Spleen (tissue), 11 donors: ENCODE measurements at regions not wholly inside any gene's neighbourhood (a gene's known extent, or its start where the extent isn't known, plus 50 kb on each side); places are given as distances from the start of the nearest gene placed in this dataset.

ENCODE experiments used
- DNase-seq: peaks from one replicate; pipeline ENCODE4 v3.0.0-alpha.2; 2020
- H3K27ac ChIP-seq, 8 donors: fragments of 200-600 bp; sonication (generic) in 7 of 8; 1 replicate in 4 of 8; 2 replicates in 4 of 8; pipeline versions ENCODE4 v1.5.0 to v1.8.0; 2016 to 2021; ENCODE audit warnings: inconsistent platforms in 4 of 8, mild to moderate bottlenecking in 4 of 8, moderate library complexity in 1 of 8
- H3K27me3 ChIP-seq, 7 donors: fragments of 200-600 bp; sonication (generic) in 6 of 7; replicated peaks in 1 of 7; 1 replicate in 4 of 7; 2 replicates in 3 of 7; pipeline versions ENCODE4 v1.5.0 to v1.8.0; 2016 to 2021; ENCODE audit warnings: inconsistent platforms in 3 of 7, mild to moderate bottlenecking in 1 of 7
- H3K36me3 ChIP-seq, 6 donors: fragments of 200-600 bp; sonication (generic) in 5 of 6; 1 replicate in 4 of 6; 2 replicates in 2 of 6; pipeline versions ENCODE4 v1.5.0 to v1.8.0; 2016 to 2021; ENCODE audit warnings: inconsistent platforms in 2 of 6
- H3K4me1 ChIP-seq, 6 donors: fragments of 200-600 bp; sonication (generic) in 5 of 6; 1 replicate in 3 of 6; 2 replicates in 3 of 6; pipeline versions ENCODE4 v1.5.0 to v1.8.0; 2016 to 2021; ENCODE audit warnings: inconsistent platforms in 3 of 6
- H3K4me3 ChIP-seq, 8 donors: fragments of 200-600 bp; sonication (generic) in 7 of 8; 1 replicate in 4 of 8; 2 replicates in 4 of 8; pipeline versions ENCODE4 v1.5.0 to v1.8.0; 2016 to 2021; ENCODE audit warnings: inconsistent platforms in 4 of 8, mild to moderate bottlenecking in 4 of 8, moderate library complexity in 2 of 8
- H3K9me3 ChIP-seq, 8 donors: fragments of 200-600 bp; sonication (generic) in 7 of 8; 1 replicate in 4 of 8; 2 replicates in 4 of 8; pipeline versions ENCODE4 v1.5.0 to v1.8.0; 2016 to 2021; ENCODE audit warnings: inconsistent platforms in 4 of 8
- POLR2A ChIP-seq, 3 donors: fragments of 450-650 bp; IDR thresholded peaks; one replicate each; pipeline ENCODE4 v1.5.1; 2017; ENCODE audit warnings: antibody characterized with exemption in 3 of 3, mild to moderate bottlenecking in 1 of 3
- POLR2AphosphoS5 ChIP-seq, 3 donors: sonication (generic); formaldehyde crosslinking; IDR thresholded peaks; one replicate each; pipeline ENCODE4 v1.5.1; 2017; ENCODE audit warnings: antibody characterized with exemption in 3 of 3
- WGBS, 5 donors: extraction: QIAGEN DNeasy Blood & Tissue Kit in 3 of 5; methylation state at CpG; one replicate each; pipeline versions ENCODE4 v1.1.5 to v1.1.7; 2013 to 2018; 5-methylcytosine and 5-hydroxymethylcytosine counted together
- intact Hi-C: fragments of 100-400 bp; cut with DNase I; formaldehyde crosslinking; loops from one replicate; pipeline ENCODE4 v1.15.0; 2023; ENCODE audit warnings: low total_unique reads
- TF ChIP-seq, protein P1 (sequence below), 11 experiments: fragments of 200-600 bp in 7 of 11; fragments of 450-650 bp in 4 of 11; sonication (generic) in 4 of 11; IDR thresholded peaks in 8 of 11; conservative IDR thresholded peaks in 3 of 11; 1 replicate in 7 of 11; 2 replicates in 4 of 11; pipeline versions ENCODE4 v1.4.0 to v1.8.0; 2016 to 2021; ENCODE audit warnings: antibody characterized with exemption in 11 of 11, inconsistent platforms in 4 of 11, mild to moderate bottlenecking in 1 of 11
- donor health status: healthy with polysubstance abuse.
- donor health status: DM: no; HTN: no; CAD: no; lungs with moderate emphysema.
- donor health status: DM: no; HTN: no; CAD: no.
- donor health status: Bipolar disorder and iron deficiency.
- donor health status: healthy.
- donor health status: DM: no; HTN: no; CAD: no.
- donor health status: DM: yes; HTN: yes; CAD: no.

- Histone ChIP-seq H3K36me3 (no peaks in the 10 kb centered on the region), H3K27me3 (peaks cover 0 to 4% (median 0%) of the 10 kb centered on the region in 7 donors), H3K9me3 (no peaks in the 10 kb centered on the region), H3K4me1 (no peaks in the 10 kb centered on the region), H3K27ac (no peak overlapping the region), H3K4me3 (no peak overlapping the region)
- TF ChIP-seq, protein P1, sequence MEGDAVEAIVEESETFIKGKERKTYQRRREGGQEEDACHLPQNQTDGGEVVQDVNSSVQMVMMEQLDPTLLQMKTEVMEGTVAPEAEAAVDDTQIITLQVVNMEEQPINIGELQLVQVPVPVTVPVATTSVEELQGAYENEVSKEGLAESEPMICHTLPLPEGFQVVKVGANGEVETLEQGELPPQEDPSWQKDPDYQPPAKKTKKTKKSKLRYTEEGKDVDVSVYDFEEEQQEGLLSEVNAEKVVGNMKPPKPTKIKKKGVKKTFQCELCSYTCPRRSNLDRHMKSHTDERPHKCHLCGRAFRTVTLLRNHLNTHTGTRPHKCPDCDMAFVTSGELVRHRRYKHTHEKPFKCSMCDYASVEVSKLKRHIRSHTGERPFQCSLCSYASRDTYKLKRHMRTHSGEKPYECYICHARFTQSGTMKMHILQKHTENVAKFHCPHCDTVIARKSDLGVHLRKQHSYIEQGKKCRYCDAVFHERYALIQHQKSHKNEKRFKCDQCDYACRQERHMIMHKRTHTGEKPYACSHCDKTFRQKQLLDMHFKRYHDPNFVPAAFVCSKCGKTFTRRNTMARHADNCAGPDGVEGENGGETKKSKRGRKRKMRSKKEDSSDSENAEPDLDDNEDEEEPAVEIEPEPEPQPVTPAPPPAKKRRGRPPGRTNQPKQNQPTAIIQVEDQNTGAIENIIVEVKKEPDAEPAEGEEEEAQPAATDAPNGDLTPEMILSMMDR (IDR thresholded peaks at IDR 0.05 in 8 of 11, conservative IDR thresholded peaks at IDR 0.05 in 3 of 11), result no peak
- TF ChIP-seq POLR2A (IDR thresholded peaks at IDR 0.05), result no peak
- TF ChIP-seq POLR2AphosphoS5 (IDR thresholded peaks at IDR 0.05), result no peak
- 37 to 70% (median 52%) methylated on average over 1 of the region's 1 CpG for WGBS, 5 donors
- no peak for DNase-seq
- intact Hi-C loops, result no loop called here
Observed at GRCh38 chr7:69173846-69174245, 424.4 kb upstream of the AUTS2 start.

DNA sequence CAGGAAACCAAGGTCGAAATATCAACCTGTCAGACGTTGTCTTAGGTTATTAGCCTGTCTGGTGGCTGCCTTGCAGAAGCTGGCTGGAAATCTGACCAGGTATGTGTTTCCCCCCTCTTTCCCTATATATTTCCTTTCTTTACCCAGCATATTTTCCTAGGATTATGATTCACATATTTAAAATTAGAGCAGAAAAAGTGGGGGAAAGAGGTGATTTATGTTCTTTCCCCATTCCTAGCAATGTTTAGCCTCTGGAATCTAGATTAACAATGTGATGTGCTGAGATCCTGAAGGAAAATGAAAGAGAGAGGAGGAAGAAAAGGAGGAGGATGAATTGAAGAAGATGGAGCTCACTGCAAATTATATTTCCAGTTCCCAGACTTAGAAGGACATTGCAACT, 421.4 kb upstream of the AUTS2 start:
- Histone ChIP-seq H3K27me3 (peaks cover 0 to 4% (median 0%) of the 10 kb centered on the region in 7 donors), H3K4me1 (peaks cover 0 to 2% (median 0%) of the 10 kb centered on the region in 6 donors), H3K4me3 (no peak overlapping the region), H3K36me3 (no peaks in the 10 kb centered on the region), H3K9me3 (no peaks in the 10 kb centered on the region), H3K27ac (no peak overlapping the region)
- TF ChIP-seq, protein P1 (IDR thresholded peaks at IDR 0.05 in 8 of 11, conservative IDR thresholded peaks at IDR 0.05 in 3 of 11), result no peak
- TF ChIP-seq POLR2A (IDR thresholded peaks at IDR 0.05) (no peak), POLR2AphosphoS5 (IDR thresholded peaks at IDR 0.05) (no peak)
- 64 to 87% (median 70%) methylated on average over 2 of the region's 2 CpGs for WGBS, 5 donors
- no peak for DNase-seq
- intact Hi-C loops, result no loop called here

- H3K27ac ChIP-seq, result no peak overlapping the region
- intact Hi-C loops, result no loop called here
- H3K36me3 ChIP-seq, result no peaks in the 10 kb centered on the region
- H3K9me3 ChIP-seq, result no peaks in the 10 kb centered on the region
- peaks cover 0 to 4% (median 0%) of the 10 kb centered on the region in 7 donors for H3K27me3 ChIP-seq
- no peak for DNase-seq
- peaks cover 0 to 8% (median 0%) of the 10 kb centered on the region in 6 donors for H3K4me1 ChIP-seq
- TF ChIP-seq, protein P1 (IDR thresholded peaks at IDR 0.05 in 8 of 11, conservative IDR thresholded peaks at IDR 0.05 in 3 of 11), result no peak
- TF ChIP-seq POLR2A (IDR thresholded peaks at IDR 0.05) (no peak), POLR2AphosphoS5 (IDR thresholded peaks at IDR 0.05) (no peak)
- WGBS, 5 donors, result 68 to 81% (median 73%) methylated on average over 5 of the region's 5 CpGs
- no peak overlapping the region for H3K4me3 ChIP-seq
Observed at GRCh38 chr7:69177461-69177861, 420.8 kb upstream of the AUTS2 start.

DNA sequence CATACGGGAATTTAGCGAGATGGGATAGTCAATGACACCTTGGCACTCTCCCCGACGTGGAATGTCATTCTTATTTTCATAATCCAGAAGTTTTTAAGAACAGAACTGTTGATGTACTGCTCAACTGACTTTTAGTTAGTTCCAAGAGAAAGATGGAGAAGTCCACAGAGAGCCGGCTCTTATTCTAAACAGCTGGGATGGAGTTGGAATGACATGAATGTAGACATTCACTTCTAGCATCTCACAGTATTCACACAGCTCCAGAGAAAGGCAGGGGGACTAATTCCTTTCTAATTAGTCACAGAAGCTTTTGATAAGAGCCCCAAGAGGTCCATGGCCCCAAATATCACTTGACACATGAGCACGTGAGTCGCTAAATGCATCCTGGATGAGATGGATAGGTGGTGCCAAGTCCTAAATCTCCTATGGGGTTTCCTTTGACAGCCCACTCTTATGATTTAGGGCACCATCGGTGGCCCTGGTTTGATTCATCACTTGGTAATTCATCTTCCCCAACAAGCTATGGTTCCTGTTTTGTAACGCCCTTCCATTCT, 420.3 kb upstream of the AUTS2 start:
- H3K27me3 ChIP-seq, result peaks cover 0 to 4% (median 0%) of the 10 kb centered on the region in 7 donors
- H3K9me3 ChIP-seq, result no peaks in the 10 kb centered on the region
- no peak for DNase-seq
- no peaks in the 10 kb centered on the region for H3K36me3 ChIP-seq
- 55 to 70% (median 64%) methylated on average over 9 of the region's 9 CpGs for WGBS, 5 donors
- TF ChIP-seq POLR2AphosphoS5 (IDR thresholded peaks at IDR 0.05) (no peak), POLR2A (IDR thresholded peaks at IDR 0.05) (no peak)
- TF ChIP-seq, protein P1 (IDR thresholded peaks at IDR 0.05 in 8 of 11, conservative IDR thresholded peaks at IDR 0.05 in 3 of 11), result no peak
- intact Hi-C loops, result no loop called here
- H3K4me3 ChIP-seq, result no peak overlapping the region
- H3K4me1 ChIP-seq, result peaks cover 0 to 13% (median 1%) of the 10 kb centered on the region in 6 donors
- H3K27ac ChIP-seq, result no peak overlapping the region
